ENCODE measurements at regions not wholly inside any gene's neighbourhood (a gene's known extent, or its start where the extent isn't known, plus 50 kb on each side); places are given as distances from the start of the nearest gene placed in this dataset.

DNA sequence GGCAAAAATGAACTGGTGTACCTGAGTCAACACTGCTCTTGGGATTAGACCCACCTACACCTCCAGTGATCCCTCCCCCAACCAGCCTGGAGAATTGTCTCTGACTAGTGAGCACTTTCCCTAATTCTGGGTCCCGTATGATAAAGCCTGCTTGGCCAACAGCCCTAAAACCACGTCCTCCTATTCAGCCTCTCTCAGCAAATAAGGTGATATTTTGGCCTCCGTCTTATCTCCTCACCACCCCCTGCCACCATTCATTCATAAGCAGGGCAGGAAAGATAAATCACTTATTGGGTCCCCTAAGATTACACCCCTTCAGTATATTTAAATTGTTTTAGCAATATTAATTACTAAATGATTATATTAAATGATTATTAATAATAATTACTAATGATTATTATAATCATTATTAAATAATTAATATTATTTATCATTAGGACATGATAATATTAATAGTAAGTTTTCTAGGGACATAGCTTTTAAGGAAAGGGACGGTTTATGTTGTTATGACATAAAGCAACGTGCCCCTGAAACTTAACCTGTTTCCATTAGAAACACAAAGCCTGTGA, 108.0 kb downstream of the DUSP10 start:
- no peak for DNase-seq (ENCODE audit: low read depth)

DNA sequence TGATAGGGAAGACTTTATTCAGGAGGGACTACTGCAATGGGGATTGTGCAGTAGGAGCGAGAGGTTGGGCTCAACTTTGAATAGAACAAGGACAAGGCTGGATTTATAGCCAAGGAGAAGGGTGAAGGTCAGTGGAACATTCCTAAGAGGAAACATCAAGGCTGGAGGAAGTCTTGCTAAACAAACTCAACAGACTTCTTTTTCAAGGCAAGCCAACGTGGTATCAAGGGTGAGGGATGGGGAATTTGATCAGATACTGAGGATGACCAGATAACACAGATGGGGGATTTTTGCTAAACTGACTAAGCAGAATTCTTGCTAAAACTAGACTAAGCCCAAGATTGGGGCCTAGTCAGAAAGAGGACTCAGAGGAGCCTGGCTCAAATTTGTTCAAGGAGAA, 107.3 kb downstream of the DUSP10 start:
- no peak for DNase-seq (ENCODE audit: low read depth)

DNA sequence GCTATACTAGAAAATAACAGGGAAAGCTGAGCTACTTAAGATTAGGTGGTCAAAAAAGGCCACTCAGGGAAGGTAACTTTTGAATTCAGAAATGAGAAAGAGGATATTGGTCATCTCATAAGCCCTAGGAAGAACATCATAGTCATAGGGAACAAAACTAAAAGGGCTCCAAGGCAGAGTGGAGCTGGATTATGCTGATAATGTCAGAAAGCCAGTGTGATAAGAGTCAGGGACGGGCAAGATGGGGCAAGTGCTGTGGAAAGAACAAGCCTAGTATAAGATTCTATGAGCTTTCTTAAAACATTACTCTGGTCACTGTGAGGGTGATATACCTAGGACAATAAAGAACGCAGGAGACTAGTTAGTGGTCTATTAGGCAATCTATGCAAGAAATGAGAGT, 106.6 kb downstream of the DUSP10 start:
- DNase-seq (ENCODE audit: low read depth) = no peak

DNA sequence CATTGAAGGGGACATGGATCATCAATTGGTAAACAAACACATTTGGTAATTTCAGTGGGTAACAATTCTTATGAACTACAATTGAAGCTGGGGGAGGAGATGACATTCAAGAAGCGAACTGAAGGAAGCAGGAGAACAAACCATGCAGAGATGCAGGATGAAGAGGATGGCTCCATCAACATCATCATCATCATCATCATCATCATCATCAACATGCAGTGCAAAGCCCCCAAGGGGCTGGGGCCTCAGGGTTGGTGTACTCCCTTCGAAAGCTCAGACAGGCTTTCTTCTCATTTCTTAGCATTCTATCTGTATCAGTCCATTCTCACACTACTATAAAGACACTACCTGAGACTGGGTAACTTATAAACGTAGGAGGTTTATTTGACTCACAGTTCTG, 105.8 kb downstream of the DUSP10 start:
- no peak for DNase-seq (ENCODE audit: low read depth)

DNA sequence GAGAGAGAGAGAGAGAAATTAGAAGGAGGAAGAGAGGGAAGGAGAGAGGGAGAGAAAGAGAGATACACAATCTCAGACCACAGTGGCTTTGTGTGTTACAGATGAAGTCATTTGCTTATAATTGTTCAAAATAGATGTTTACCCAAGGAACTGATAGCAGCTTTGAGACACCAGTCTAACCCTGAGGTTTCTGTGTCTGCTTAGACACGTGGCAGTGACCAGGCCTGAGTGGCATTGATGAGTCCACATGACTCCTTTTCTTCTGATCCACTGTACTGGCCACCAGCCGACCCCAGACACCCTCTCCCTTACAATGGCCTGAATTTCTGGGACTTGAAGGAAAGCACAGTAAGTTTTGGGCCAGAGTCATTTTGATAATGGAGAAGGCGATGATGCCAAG, 104.9 kb downstream of the DUSP10 start:
- DNase-seq (ENCODE audit: low read depth) = no peak

DNA sequence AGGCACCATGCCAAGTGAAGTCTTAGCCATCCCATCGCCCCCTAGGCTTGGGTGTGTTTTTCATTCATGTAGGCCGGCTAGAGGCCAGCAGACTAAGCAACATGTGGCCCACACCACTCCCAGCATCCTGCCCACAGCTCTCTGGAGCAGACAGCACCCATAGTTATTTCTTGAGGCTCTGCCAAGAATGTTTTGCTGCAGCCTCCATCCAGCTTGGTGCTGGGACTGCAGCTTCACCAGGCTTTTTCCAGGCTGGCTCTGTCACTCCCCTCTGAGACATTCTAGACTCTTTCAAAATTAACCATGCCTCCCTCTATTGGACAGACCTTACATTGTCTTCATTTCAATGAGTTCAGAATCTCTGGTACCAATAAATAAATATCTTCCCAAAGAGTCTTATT, 104.2 kb downstream of the DUSP10 start:
- peak; percentile 5 for DNase-seq (ENCODE audit: low read depth)

DNA sequence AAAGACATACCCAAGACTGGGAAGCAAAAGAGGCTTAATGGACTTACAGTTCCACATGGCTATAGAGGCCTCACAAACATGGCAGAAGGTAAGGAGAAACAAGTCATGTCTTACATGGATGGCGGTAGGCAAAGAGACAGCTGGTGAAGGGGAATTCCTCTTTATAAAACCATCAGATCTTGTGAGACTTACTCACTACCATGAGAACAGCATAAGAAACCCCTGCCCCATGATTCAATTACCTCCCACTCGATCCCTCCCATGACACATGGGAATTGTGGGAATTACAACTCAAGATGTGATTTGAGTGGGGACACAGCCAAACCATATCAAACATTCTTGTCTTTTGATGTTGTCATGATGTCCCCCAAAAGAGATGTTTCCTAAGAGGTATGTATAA, 103.3 kb downstream of the DUSP10 start:
- no peak for DNase-seq (ENCODE audit: low read depth)

DNA sequence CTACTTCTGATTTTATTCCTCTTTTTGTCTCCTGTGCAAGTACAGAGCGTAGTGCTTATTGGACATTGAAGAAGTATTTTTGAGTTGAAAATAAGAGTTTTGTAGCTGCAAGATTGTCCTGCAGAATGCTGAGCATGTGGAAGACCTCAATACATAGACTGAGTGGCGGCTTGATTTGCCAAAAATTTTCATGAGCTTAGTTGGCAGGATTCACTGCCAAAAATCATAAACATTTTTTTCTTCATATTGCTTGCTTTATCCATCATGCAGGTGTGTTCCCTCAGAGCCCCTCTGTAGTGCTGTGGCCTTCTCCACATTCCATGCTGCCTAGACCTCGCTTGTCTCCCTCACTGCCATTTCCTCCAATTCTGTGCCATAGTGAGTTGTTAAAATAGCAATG, 100.1 kb downstream of the DUSP10 start:
- DNase-seq (ENCODE audit: low read depth) = no peak

DNA sequence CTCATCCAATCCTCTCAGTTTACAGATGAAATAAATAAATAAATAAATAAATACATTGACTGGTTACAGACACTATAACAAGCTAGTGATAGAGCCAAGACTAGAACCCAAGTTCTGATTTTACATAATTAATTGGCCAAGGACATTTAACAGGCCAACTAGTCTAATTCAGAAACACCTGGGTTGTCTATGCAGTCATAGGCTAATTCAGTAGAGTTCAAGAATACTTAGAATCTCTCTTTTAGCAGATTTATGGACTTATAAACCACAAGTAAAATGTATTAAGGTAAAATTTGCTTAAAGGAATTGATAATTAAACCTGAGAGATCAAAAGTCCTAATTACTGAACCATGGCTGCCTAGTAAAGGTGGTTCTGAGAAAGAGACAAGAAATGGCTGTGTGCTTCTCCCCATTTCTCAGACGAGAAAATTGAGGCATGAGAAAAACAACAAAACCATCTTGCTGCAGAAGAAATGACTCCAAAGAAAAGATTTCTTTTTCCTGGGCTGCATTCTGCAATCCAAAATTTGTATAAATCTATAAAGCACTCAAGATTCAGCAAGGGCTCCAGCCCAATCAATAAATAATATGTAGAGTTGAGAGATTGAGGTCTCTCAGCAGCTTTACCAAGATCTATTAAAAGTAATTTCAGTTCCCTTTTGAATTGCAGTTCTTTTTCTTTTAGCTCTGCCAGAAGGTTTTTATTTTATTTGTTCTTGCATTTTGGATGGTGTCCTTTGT, 98.3 kb downstream of the DUSP10 start:
- no peak for DNase-seq (ENCODE audit: low read depth)

DNA sequence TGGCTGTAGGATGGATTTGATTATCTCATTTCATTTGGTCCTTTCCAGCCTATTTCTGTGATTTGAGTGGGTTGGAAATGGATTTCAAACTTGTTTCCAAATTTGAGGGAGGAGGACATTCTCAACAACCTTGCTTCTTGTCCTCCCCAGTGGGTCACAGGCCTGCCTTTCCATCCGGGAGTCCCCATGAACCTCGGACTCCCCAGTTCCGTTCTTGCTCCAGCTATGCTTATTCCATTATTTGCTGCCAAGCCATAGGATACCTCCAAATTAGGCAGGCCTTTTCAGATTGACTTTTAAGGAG, 97.8 kb downstream of the DUSP10 start:
- no peak for DNase-seq (ENCODE audit: low read depth)

DNA sequence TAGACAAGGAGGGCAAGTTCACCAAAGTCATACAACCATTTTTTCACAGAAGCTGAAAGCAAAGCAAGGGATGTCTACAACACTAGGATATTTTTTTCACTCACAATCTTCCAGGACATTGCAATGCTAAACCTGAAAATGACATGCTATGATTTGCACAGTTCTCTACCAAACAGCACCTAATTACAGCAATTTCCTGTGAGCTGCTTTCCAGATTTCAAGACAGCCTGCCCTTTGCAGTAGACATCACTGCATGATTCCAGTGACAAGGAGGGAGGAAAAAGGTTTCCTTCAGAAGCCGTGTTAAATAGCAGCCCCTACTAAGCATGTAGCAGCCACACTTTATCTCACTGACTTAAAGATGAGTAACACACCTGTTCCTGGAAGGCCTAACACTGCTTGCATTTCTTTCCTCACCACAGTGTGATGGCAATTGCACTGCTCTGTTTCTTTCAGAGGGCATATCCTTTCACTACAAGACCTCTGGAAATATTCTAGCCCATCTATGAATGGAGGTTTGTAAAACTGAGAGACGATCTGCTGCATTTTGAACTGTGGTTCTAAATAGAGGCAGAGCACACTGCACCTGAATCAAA, 97.1 kb downstream of the DUSP10 start:
- no peak for DNase-seq (ENCODE audit: low read depth)

DNA sequence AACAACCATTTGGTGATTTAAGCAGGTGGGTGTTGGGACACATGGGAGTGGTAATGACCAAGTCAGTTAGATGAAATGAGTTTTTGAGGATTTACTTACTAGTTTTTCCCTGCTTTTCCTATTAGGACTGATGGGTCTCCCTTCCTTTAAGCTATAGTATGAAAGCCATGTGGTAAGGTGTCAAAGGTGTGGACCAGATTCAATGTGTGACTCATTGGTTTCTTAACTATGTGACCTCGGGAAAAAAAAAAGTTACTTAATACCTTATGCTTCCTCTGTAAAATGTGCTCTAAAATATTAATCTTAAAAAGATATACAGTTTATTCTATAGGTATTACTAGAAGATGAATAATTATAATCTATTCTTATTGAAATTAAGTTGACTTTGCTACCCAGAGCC, 93.7 kb downstream of the DUSP10 start:
- no peak for DNase-seq (ENCODE audit: low read depth)

All from non-pigmented ciliary epithelial cell (primary cell).